CD4-positive, CD25-positive, alpha-beta regulatory T cell (primary cell): ENCODE measurements at regions not wholly inside any gene's neighbourhood (a gene's known extent, or its start where the extent isn't known, plus 50 kb on each side); places are given as distances from the start of the nearest gene placed in this dataset.

Source experiments
- ATAC-seq, 2 donors: fragments of 150-1000 bp; cut with Tn5 transposase; one replicate each; pipeline ENCODE4 v1.10.0; 2021; ENCODE audit warnings: low read depth in 2 of 2, moderate number of reproducible peaks in 2 of 2, moderate library complexity in 1 of 2
- DNase-seq, 3 donors: peaks; one replicate each; pipeline versions ENCODE4 v3.0.0 to v3.0.0-alpha.2; 2012 to 2022; ENCODE audit warnings: mixed read lengths in 1 of 3
- H3K27ac ChIP-seq: one replicate; pipeline ENCODE4 v1.7.0; 2013; ENCODE audit warnings: mild to moderate bottlenecking, low read length; ENCODE audit not compliant: insufficient read depth, poor library complexity, severe bottlenecking
- H3K27me3 ChIP-seq: one replicate; pipeline ENCODE4 v1.7.0; 2013; ENCODE audit warnings: low read length; ENCODE audit not compliant: control insufficient read depth, insufficient read depth
- H3K36me3 ChIP-seq: one replicate; pipeline ENCODE4 v1.7.0; 2013; ENCODE audit warnings: mild to moderate bottlenecking, low read length, moderate library complexity; ENCODE audit not compliant: control insufficient read depth, insufficient read depth
- H3K4me1 ChIP-seq: 2 replicates; pipeline ENCODE4 v1.7.0; 2013; ENCODE audit warnings: mild to moderate bottlenecking, low read length; ENCODE audit not compliant: insufficient read depth, control insufficient read depth, poor library complexity, severe bottlenecking
- H3K4me3 ChIP-seq: one replicate; pipeline ENCODE4 v1.7.0; 2013; ENCODE audit warnings: low read depth, mild to moderate bottlenecking, low read length, moderate library complexity
- H3K9me3 ChIP-seq, 2 experiments: 1 replicate in 1 of 2; 2 replicates in 1 of 2; pipeline ENCODE4 v1.7.0; 2013; ENCODE audit warnings: low read length in 2 of 2, mild to moderate bottlenecking in 1 of 2, moderate library complexity in 1 of 2; ENCODE audit not compliant: control insufficient read depth in 2 of 2
- H3K27ac Mint-ChIP-seq, 3 donors: one replicate each; pipeline ENCODE4 v1.8.0; 2020 to 2022; ENCODE audit warnings: mild to moderate bottlenecking in 3 of 3, mixed read lengths in 3 of 3, moderate library complexity in 2 of 3
- H3K27me3 Mint-ChIP-seq: one replicate; pipeline ENCODE4 v1.8.0; 2022; ENCODE audit warnings: mild to moderate bottlenecking, mixed read lengths
- H3K36me3 Mint-ChIP-seq: one replicate; pipeline ENCODE4 v1.8.0; 2020; ENCODE audit warnings: mixed read lengths
- H3K4me1 Mint-ChIP-seq, 4 donors: one replicate each; pipeline ENCODE4 v1.8.0; 2020 to 2022; ENCODE audit warnings: mixed read lengths in 4 of 4, mild to moderate bottlenecking in 1 of 4
- H3K4me3 Mint-ChIP-seq, 4 donors: one replicate each; pipeline ENCODE4 v1.8.0; 2020 to 2022; ENCODE audit warnings: mild to moderate bottlenecking in 4 of 4, mixed read lengths in 4 of 4, moderate library complexity in 3 of 4
- H3K9me3 Mint-ChIP-seq, 7 donors: one replicate each; pipeline ENCODE4 v1.8.0; 2020 to 2022; ENCODE audit warnings: mixed read lengths in 7 of 7, mild to moderate bottlenecking in 3 of 7, moderate library complexity in 2 of 7

- no peaks in the 10 kb centered on the region for H3K9me3 ChIP-seq
- Mint-ChIP-seq H3K27me3 (peaks cover 9% of the 10 kb centered on the region), H3K9me3 (peaks cover 0 to 2% (median 0%) of the 10 kb centered on the region in 7 donors), H3K27ac (no peak overlapping the region), H3K4me3 (no peak overlapping the region), H3K4me1 (no peaks in the 10 kb centered on the region), H3K36me3 (no peaks in the 10 kb centered on the region)
- no peaks in the 10 kb centered on the region for H3K36me3 ChIP-seq
- H3K4me1 ChIP-seq, result no peaks in the 10 kb centered on the region
- DNase-seq (no peak), ATAC-seq (no peak)
- H3K27me3 ChIP-seq, result peaks cover 2% of the 10 kb centered on the region
- no peak overlapping the region for H3K4me3 ChIP-seq
- H3K27ac ChIP-seq, result no peak overlapping the region
Measured at GRCh38 chr14:56512521-56512920, 67.1 kb upstream of the TMEM260 start.

GRCh38 chr14:56514663-56515371, 64.8 kb upstream of the TMEM260 start:
- H3K27me3 Mint-ChIP-seq, result peaks cover 13% of the 10 kb centered on the region
- H3K4me1 ChIP-seq, result no peaks in the 10 kb centered on the region
- H3K4me3 Mint-ChIP-seq, result no peak overlapping the region
- no peak overlapping the region for H3K4me3 ChIP-seq
- H3K27ac Mint-ChIP-seq, result no peak overlapping the region
- H3K36me3 ChIP-seq, result no peaks in the 10 kb centered on the region
- no peaks in the 10 kb centered on the region for H3K36me3 Mint-ChIP-seq
- H3K4me1 Mint-ChIP-seq, result no peaks in the 10 kb centered on the region
- no peak overlapping the region for H3K27ac ChIP-seq
- ATAC-seq (no peak), DNase-seq (no peak)
- no peaks in the 10 kb centered on the region for H3K27me3 ChIP-seq
- H3K9me3 ChIP-seq, result no peaks in the 10 kb centered on the region
- H3K9me3 Mint-ChIP-seq, result peaks cover 0 to 2% (median 0%) of the 10 kb centered on the region in 7 donors

- no peak overlapping the region for H3K4me3 ChIP-seq
- H3K4me1 Mint-ChIP-seq, result no peaks in the 10 kb centered on the region
- H3K27ac ChIP-seq, result no peak overlapping the region
- no peaks in the 10 kb centered on the region for H3K4me1 ChIP-seq
- H3K27ac Mint-ChIP-seq, result no peak overlapping the region
- ATAC-seq (no peak), DNase-seq (no peak)
- no peaks in the 10 kb centered on the region for H3K36me3 ChIP-seq
- no peaks in the 10 kb centered on the region for H3K27me3 ChIP-seq
- peaks cover 0 to 2% (median 0%) of the 10 kb centered on the region in 7 donors for H3K9me3 Mint-ChIP-seq
- no peak overlapping the region for H3K4me3 Mint-ChIP-seq
- no peaks in the 10 kb centered on the region for H3K9me3 ChIP-seq
- H3K27me3 Mint-ChIP-seq, result peaks cover 13% of the 10 kb centered on the region
- H3K36me3 Mint-ChIP-seq, result no peaks in the 10 kb centered on the region
Measured at GRCh38 chr14:56515739-56516138, 63.9 kb upstream of the TMEM260 start.

GRCh38 chr14:56522403-56522802, 57.2 kb upstream of the TMEM260 start:
- Histone ChIP-seq H3K4me3 (no peak overlapping the region), H3K4me1 (no peaks in the 10 kb centered on the region), H3K9me3 (no peaks in the 10 kb centered on the region), H3K27ac (no peak overlapping the region), H3K36me3 (no peaks in the 10 kb centered on the region), H3K27me3 (peaks cover 8% of the 10 kb centered on the region)
- no peak for ATAC-seq
- H3K4me3 Mint-ChIP-seq, result no peak overlapping the region
- H3K36me3 Mint-ChIP-seq, result no peaks in the 10 kb centered on the region
- DNase-seq, result no peak
- peaks cover 26% of the 10 kb centered on the region for H3K27me3 Mint-ChIP-seq
- no peaks in the 10 kb centered on the region for H3K9me3 Mint-ChIP-seq
- no peak overlapping the region for H3K27ac Mint-ChIP-seq
- H3K4me1 Mint-ChIP-seq, result no peaks in the 10 kb centered on the region

GRCh38 chr14:56524971-56525677, 54.5 kb upstream of the TMEM260 start:
- Mint-ChIP-seq H3K9me3 (peaks cover 0 to under 1% (median 0%) of the 10 kb centered on the region in 7 donors), H3K27me3 (peaks cover 27% of the 10 kb centered on the region), H3K4me1 (no peaks in the 10 kb centered on the region), H3K4me3 (no peak overlapping the region), H3K36me3 (no peaks in the 10 kb centered on the region), H3K27ac (no peak overlapping the region)
- ATAC-seq (no peak), DNase-seq (no peak)
- Histone ChIP-seq H3K9me3 (no peaks in the 10 kb centered on the region), H3K36me3 (no peaks in the 10 kb centered on the region), H3K4me3 (no peak overlapping the region), H3K4me1 (no peaks in the 10 kb centered on the region), H3K27ac (no peak overlapping the region), H3K27me3 (peaks cover 9% of the 10 kb centered on the region)

GRCh38 chr14:56528927-56529326, 50.7 kb upstream of the TMEM260 start:
- Histone ChIP-seq H3K4me1 (no peaks in the 10 kb centered on the region), H3K36me3 (no peaks in the 10 kb centered on the region), H3K4me3 (no peak overlapping the region), H3K27me3 (peaks cover 10% of the 10 kb centered on the region), H3K27ac (no peak overlapping the region), H3K9me3 (no peaks in the 10 kb centered on the region)
- Mint-ChIP-seq H3K4me1 (no peaks in the 10 kb centered on the region), H3K9me3 (peaks cover 0 to 1% (median 0%) of the 10 kb centered on the region in 7 donors), H3K27ac (no peak overlapping the region), H3K4me3 (no peak overlapping the region), H3K36me3 (no peaks in the 10 kb centered on the region), H3K27me3 (peaks cover 37% of the 10 kb centered on the region)
- ATAC-seq (no peak), DNase-seq (no peak)
